Stimulated activated CD4-positive, alpha-beta T cell treated with anti-CD3 and anti-CD28 coated beads, Interleukin-15, amount 100 ng/mL, for 48 hours (primary cell): ENCODE measurements at regions not wholly inside any gene's neighbourhood (a gene's known extent, or its start where the extent isn't known, plus 50 kb on each side); places are given as distances from the start of the nearest gene placed in this dataset.

Experiments
- DNase-seq, 2 donors: peaks; one replicate each; pipeline ENCODE4 v3.0.0-alpha.2; 2020; ENCODE audit warnings: low read depth in 2 of 2

DNA sequence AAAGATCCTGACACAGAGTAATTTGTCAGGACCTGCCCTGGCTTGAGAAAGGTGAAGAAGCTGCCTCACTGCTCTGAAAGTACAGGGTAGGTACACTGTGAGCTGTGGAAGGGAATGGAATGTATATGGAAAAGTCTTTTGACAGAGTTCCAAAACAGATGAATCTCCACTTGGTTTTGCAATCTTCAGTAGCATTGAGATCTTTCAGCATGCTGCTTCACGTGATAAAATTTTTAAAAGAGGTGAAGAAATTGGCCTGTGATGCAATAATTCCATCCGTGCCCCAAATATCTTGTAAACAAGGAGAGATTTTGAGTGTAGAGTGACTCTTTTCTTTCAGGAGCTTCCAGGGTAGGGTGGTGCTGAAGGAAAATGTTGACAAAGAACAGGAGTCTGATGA, 123.1 kb downstream of the OSR1 start:
- DNase-seq = no peak

DNA sequence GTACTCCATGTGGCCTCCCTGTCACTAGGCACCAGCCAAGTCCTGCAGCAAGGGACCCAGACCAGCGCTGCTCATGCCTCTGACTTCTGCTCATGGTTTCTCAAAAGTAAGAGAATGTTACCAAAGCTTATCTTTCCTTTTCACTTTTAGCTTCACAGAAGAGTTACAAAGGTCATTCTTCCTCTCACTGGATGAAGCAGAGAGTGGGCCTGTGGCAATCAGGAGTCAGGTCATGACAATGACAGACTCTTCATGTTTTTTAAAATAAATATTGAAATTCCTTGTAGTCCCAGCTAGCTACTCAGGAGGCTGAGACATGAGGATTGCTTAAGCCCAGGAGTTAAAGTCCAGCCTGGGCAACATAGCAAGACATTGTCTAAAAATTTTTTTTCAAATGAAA, 126.1 kb downstream of the OSR1 start:
- DNase-seq = no peak

DNA sequence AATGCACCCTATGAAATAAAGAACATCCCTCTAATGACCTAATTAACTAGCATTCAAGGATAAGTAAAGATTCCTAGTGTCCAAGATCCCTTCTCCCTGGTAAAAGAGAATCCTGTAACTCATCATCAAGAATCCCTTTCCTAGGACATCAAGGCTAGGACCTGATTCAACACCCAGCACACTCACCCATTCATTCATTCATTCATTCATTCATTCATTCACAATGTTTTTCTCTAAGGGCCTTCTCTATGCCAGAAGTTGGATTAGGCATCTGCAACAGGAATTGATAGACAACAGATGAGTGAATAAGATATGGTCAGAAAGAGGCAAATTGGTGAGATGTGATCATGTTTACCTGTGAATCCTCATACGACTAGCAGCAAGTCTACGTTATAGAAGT, 126.8 kb downstream of the OSR1 start:
- no peak for DNase-seq

DNA sequence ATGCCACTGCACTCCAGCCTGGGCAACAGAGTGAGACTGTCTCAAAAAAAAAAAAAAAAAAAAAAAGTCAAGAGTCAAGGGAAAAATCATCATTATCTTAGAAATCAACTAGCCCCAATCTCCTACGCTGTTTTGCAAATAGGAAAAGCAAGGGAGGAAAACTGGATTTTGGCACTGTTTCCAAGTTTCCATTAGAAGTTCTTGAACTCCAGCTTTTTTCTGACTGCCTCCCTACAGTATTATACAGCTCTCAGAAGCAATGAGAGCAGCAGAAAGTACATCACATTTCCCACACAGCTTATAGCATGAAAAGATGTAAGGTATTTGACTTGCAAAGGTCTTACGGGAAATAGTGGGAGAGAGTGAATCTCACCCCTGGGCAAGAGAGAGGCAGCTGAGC, 127.8 kb downstream of the OSR1 start:
- DNase-seq = no peak

DNA sequence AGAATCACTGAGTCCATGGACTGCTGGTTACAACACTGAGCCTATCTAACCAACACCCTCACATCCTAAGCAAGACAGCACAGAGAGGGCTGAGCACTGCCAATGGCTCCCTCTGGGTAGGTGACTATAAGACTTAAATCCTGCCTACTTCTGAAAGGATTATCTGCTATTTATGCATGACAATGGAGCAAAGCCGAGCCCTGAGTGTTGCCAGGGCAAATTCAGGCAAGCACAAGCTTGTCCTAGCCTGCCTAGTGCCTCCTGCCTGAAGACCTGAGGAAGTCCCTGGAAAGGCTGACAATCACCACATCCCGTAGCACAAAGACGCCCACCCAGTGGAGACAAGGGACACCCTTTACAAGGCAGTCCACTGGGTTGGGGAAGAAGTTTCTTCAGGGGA, 129.7 kb downstream of the OSR1 start:
- no peak for DNase-seq

DNA sequence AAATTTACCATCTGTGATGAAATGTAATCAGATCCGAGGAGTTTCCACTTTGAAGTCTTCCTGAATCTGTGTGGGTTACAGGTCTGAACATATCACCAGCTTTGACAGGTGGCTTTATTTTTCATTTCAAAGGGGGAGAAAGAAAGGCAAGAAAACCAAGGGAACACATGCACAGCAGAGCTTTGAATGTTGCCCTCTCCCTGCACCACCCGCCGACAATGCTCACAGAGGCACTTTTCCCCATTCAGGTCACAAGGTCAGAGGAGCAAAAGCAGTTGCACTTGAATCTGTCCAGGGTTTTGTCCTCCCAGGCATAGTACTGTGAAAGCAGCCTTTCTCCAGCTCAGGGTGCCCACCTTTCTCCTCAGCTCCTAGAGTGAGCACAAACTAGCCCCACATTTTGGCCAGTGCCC, 130.2 kb downstream of the OSR1 start:
- no peak for DNase-seq

DNA sequence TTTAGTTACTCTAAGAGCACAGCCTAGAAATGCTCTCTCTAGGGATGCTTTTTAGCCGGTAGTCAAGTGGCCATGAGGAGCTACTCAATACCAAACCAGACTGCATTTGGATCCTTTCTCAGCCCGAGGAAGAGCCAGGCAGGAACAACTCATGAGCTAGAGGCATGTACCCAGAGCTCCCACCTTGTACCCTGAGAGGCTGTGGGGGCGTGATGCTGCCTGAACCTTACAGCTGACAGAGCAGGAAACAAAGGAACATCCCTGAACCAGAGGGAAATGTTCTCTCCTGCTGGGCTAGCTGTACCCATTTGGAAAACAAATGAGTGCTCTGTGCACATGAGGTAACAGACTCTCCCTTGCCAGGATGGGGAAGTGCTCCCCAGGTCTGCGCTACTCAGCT, 131.6 kb downstream of the OSR1 start:
- no peak for DNase-seq

DNA sequence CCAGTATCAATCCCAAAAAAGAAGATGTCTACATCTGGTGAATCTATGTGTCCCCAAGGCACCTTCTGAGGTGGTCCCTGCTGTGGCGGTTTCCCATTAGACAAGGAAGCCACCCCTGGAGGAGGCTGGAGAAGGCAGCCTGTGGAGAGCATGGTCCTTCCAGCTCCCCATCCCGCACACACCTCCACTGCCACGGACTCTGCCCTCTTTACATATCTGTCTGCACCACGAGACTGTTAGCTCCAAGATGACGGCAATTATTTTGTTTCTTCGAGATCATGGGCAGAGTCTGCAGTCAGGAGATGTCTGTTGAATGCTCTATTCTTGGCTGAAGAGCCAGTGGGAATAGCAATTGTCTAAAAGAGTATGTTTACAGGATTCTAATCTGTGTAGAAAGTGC, 132.0 kb downstream of the OSR1 start:
- DNase-seq = no peak

DNA sequence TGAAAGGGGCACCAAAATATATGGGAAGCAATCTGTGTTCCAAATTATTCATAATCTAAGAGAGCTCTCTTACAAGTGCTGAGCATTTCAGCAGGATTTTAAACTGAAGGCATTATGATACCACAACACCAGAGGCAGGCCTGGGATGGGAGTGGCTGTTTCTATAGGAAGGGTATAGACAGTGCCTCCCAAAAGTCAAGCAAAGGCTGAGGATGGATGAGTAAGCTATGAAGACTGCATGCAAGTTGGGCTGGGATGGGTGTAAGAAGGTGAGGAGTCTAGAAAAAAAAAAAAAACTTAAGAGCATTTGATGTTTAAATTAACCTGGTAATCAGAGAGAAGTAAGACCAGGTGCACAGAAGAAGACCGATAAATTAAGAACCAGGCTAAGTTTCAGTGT, 132.5 kb downstream of the OSR1 start:
- no peak for DNase-seq

DNA sequence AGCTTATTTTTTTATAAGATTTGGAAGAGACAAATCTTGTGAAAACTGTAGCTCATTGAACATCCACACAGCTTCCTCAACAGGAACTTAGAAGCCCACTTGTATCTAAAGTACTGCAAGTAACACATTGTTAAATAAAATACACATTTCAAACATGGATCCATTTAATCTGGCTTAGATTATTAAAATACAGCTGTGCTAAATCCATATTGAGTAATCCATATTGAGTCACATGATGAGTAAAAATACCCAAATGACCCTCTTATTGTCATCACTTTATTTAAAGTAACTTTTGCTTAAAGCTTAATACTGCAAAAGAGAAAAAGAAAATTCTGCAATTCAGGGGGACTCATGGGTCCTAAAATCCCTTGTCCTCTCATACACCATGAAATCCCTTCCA, 133.3 kb downstream of the OSR1 start:
- DNase-seq = no peak

DNA sequence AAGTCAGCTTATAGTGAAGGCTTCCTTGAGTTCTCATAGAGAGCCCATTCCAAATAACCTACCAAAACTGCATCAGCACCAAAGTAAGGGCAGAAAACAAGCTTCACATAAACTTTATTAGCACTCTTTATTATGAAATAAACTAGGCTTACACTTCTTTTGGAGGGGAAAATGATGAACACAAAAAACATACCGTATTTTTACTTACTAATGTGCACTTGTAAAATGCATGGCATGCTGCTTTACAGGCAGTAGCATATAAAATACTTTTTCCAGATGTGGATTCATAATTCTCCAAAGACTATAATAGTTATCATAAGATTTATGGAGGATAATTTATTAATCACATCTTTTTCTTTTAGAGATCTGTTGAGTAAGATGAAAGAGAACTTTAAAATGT, 133.9 kb downstream of the OSR1 start:
- DNase-seq = no peak

DNA sequence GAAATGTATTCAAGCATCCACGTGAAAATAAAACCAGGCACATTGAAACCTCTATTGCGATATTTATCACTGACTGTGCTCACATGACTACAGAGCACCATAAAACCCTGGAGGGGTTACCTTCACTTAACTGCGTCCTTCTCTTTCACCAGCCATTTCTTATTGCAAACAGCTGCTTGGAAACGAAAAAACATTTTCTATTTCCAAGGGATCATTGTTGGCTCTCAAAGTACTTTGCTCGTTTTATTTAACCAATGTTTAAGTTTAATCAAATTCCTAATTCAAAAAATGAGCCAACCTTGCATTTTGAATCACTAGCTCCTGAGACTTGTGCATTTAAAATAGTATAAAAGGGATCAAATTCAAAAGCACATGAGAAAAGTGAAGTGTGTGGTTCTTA, 134.4 kb downstream of the OSR1 start:
- no peak for DNase-seq

DNA sequence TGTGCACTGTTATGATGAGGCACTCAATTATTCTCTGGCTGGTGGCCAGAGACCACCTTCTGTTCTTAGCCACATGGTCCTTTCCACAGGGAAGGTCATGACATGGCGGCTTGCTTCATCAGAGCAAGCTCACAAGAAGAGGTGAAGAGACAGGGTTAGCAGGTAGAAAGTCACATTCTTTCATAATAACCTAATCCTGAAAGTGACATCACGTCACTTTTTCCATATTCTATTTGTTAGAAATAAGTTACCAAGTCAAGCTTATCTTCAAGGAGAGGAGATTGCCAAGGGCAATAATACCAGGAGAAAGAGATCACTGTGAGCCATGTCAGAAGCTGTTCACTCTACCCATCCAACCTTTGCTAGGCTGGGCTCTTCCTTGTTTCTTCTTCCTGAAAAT, 139.4 kb downstream of the OSR1 start:
- no peak for DNase-seq

DNA sequence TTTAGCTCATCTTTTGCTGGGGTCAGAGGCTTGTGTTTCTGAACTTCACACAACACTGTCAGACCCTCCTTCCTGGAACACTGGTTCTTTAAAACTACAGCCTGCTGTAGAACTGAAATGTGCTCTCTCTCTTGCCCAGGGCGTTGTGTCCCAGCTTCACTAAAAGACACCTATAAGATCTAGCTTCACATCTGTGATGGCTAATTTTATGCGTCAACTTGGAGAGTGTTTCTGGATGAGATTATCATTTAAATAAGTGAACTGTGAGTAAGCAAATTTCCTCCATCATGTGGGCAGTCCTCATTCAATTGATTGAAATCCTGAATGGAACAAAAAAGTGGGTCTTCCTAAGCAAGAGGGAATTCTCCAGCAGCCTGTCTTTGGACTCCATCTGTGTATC, 140.3 kb downstream of the OSR1 start:
- no peak for DNase-seq

DNA sequence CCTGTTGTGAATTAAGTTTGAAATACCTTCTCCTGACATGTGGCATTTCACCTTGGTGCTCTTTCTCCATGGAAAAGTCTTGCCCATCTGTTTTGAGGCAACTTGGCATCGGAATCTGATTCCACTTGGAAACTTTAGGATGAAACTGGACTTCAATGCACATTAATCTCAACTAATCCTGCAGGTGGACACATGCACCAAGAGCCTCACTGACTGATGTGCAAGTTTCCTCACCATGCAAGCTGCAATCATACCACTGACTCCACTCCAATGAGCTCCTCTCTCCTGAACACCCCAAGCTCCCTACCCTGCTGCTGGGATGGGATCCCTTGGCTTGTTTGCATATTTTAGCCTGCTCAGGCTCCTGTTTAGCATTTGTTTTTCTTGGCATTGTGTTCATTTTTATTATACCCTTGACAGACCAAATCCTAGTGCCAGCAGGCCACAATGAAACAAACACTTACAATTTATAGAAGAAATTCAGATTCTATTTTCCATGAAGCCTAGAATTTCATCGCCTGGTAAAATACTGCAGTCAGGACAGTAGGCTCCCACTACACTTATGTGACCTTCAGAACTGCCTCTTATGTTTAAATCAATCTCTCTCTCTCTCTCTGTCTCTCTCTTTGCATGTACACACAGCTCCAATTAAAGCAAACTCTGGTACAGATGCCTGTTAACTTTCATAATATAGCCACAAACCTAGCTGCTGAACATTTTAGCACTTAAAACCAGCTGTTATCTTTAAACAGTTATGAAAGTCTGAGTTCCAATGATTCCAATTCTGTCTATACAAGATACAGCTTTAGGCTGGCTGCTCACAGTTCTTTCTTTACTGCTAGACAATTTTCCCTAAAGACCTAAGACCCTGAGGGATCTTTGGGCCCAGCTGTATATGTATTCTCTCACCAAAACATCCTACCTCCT, 141.5 kb downstream of the OSR1 start:
- no peak for DNase-seq

DNA sequence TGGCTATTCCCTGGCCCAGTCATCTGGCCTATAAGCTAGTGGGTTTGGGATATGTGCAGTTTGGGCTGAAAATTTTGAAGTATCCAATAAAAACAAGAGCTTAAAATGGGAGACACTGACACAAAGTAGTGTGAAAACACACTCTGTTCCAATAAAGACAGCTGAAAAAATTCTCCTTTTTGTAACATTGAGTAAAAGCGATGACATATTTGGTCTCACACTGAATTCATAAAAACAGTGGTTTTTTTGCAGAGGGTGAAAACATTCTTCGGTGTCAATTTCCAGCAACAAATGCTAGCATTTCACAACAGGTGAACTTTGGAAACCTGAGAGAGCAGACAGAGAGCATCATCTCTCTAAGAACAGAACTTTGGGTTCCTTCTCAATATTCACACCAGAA, 142.2 kb downstream of the OSR1 start:
- DNase-seq = no peak

DNA sequence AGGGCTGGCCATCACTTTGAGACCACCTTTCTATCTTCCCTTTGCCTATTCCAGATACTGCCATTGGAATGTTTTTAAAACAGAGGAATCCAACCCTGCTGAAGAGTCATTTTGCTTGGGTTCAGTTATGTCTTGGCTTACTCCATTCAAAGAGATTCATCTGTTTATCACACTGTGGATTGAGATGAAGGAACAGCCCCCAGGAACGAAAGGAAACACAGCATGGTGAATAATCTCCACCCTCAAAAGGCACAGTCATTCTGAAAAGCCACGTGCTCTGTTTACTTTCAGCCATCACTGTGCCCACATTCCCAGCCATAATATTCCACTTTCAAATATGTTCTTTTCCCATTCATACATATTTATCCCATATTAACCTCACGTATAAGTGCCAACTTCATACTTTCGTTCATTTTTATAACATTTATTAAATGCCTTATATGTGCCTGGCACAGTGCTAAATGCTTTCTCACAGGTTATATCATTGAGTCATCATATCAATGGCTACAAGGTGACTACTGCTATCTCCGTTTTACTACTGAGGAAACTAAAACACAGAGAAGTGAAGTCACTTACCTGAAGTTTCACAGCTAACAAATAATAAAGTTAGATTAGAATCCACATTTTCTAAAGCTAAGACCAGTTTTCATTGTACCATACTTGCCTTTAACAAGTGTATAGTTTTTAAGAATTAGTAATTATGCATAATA, 143.6 kb downstream of the OSR1 start:
- no peak for DNase-seq

DNA sequence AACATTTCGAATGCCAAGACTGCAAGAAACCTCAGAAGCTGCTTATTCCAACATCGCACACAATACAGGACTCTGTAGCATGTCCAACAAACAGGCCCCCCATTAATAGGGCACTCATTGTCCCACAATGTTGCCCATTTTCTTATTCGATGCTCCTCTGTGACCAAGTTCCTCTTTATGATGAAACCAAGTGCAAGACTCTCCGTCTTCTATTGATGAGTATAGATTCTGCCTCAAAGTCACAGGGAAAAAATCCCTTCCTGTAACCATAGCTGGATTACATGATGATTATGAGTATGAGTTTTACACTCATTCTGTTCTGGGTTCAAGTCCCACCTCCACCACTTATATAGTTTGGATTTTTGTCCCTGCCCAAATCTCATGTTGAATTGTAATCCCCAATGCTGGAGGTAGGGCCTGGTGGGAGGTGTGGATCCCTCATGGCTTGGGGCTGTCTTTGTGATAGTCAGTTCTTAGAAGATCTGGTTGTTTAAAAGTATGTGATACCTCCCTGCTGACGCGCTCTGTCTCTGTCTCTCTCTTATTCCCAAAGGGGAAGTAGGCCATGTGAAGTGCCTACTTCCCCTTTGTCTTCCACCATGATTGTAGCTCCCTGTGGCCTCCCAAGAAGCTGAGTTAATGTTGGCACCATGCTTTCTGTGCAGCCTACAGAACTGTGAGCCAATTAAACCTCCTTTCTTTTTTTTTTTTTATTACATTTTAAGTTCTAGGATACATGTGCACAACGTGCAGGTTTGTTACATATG, 148.7 kb downstream of the OSR1 start:
- no peak for DNase-seq

DNA sequence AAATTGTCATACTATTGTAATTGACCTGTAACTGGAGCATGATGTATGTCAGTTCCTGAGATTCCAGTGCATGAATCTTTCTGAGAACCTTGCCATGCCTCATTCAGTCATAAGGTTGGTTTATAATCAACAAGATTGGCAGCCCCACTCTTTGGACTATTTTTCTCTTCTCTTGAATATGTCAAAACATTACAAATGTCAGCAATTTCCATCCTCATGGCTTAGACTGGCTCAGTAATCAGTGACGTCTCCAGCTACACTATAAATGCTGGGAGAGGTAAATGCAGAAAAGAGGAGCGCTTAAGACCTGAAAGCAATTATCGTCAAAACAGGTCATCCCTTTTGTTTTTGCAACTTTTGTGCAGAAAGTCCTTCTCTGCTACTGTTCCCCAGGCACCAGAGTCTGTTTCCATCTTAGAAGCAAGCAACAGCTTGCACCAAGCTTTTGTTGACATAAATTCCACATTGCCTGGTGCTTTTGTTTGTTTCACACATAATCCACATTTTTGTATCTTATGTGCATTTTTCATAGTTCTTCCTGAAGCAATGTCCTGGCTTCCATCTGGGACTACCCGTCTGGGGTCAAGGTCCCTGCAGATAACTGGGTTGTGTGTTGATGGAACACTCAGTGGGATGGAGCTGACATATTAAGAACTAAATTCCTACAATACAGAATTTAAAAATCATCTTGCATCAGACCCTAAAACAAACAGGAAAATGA, 149.8 kb downstream of the OSR1 start:
- DNase-seq = no peak

DNA sequence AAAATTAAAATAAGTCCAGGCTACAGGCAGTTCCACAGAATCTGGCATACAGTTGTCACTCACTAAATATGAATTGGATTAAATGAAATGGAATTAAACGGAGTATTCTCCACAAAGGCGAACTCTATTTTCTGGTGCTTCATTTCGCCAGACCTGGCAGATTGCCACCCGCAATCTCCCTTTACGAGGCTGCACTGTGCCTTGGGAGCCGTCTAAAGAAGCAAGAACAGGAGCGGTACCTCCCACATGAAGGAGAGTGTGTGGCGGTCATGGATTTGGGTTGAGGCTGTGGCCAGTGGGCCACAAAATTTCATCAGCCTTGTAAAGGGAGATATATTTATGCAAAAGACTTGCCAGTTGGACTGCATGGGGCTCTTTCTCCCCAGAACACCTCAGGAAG, 151.0 kb downstream of the OSR1 start:
- DNase-seq = no peak

DNA sequence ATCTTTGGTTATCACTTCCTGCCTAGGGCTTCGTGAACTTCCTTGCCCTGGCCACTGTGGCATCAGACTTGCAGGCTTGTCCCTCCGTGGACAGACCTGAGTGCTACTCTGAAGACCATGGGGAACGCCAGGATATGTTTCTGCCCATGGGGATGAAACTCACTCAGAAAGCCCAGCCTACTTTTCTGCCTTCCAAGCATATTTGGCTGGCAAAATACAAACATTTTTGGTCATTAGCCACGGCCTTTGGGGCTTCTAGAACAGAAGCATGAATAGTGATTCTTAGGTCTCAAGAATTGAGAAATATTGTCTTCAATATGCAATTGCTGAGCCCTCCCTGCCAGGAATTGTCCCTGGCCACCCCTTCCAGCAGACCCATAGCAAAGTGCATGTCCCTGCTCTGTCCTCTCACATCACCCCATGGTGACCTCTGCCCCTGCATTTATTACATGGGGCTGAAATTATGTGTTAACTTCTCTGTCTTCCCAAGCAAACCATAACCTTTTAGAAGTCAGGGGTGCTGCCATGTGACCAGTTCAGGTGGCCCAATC, 152.4 kb downstream of the OSR1 start:
- DNase-seq = no peak

DNA sequence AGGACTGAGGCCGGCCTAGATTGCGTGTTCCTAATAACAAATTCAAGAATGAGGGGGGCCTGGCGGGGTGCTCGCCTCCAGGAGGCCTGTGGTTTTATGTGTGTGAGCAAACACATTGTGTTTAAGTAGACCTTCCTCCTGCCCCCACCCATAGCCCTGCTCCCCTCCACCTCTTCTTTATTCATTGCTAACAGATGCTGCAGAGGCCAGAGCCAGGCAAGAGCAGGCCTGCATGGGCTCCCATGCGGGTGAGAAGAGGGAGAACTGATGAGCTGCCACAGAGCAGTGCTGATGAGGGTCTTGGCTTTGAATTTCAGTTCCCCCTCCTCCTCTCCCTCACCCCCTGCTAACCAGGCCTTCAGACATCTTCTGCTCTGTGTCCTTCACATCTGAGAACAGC, 154.6 kb downstream of the OSR1 start:
- no peak for DNase-seq
